Uterus (tissue), 3 donors: ENCODE measurements at regions not wholly inside any gene's neighbourhood (a gene's known extent, or its start where the extent isn't known, plus 50 kb on each side); places are given as distances from the start of the nearest gene placed in this dataset.

Experiments
- DNase-seq, 2 donors: peaks; one replicate each; pipeline ENCODE4 v3.0.0-alpha.2; 2019 to 2020
- H3K27ac ChIP-seq, 2 donors: fragments of 200-600 bp; sonication (generic); 1 replicate in 1 of 2; 2 replicates in 1 of 2; pipeline ENCODE4 v1.5.1; 2016 to 2018
- H3K27me3 ChIP-seq, 2 donors: fragments of 200-600 bp; sonication (generic); one replicate each; pipeline ENCODE4 v1.5.1; 2018 to 2019; ENCODE audit warnings: control low read depth in 1 of 2
- H3K36me3 ChIP-seq, 2 donors: fragments of 200-600 bp; sonication (generic); one replicate each; pipeline ENCODE4 v1.5.1; 2019; ENCODE audit warnings: control low read depth in 1 of 2
- H3K4me1 ChIP-seq, 2 donors: fragments of 200-600 bp; sonication (generic); one replicate each; pipeline ENCODE4 v1.5.1; 2018 to 2019; ENCODE audit warnings: control low read depth in 1 of 2
- H3K4me3 ChIP-seq, 2 donors: fragments of 200-600 bp; sonication (generic); 1 replicate in 1 of 2; 2 replicates in 1 of 2; pipeline ENCODE4 v1.5.1; 2018 to 2019; ENCODE audit warnings: mild to moderate bottlenecking in 1 of 2
- H3K9me3 ChIP-seq, 2 donors: fragments of 200-600 bp; sonication (generic); one replicate each; pipeline ENCODE4 v1.5.1; 2019; ENCODE audit warnings: control low read depth in 1 of 2
- POLR2A ChIP-seq, 2 donors: fragments of 450-650 bp; IDR thresholded peaks; one replicate each; pipeline ENCODE4 v1.6.1; 2016; ENCODE audit warnings: antibody characterized with exemption in 2 of 2, mild to moderate bottlenecking in 1 of 2, moderate library complexity in 1 of 2
- intact Hi-C: fragments of 100-400 bp; cut with DNase I; formaldehyde crosslinking; loops from one replicate; pipeline ENCODE4 v1.15.1; 2023; ENCODE audit warnings: low total_unique reads
- TF ChIP-seq, protein P1 (sequence below), 4 experiments: fragments of 200-600 bp in 2 of 4; fragments of 450-650 bp in 2 of 4; sonication (generic) in 2 of 4; IDR thresholded peaks; one replicate each; pipeline ENCODE4 v1.5.1; 2016 to 2019; ENCODE audit warnings: antibody characterized with exemption in 4 of 4, mild to moderate bottlenecking in 2 of 4, moderate library complexity in 1 of 4
- donor health status: DM: yes; HTN: yes; CAD: no.

DNA sequence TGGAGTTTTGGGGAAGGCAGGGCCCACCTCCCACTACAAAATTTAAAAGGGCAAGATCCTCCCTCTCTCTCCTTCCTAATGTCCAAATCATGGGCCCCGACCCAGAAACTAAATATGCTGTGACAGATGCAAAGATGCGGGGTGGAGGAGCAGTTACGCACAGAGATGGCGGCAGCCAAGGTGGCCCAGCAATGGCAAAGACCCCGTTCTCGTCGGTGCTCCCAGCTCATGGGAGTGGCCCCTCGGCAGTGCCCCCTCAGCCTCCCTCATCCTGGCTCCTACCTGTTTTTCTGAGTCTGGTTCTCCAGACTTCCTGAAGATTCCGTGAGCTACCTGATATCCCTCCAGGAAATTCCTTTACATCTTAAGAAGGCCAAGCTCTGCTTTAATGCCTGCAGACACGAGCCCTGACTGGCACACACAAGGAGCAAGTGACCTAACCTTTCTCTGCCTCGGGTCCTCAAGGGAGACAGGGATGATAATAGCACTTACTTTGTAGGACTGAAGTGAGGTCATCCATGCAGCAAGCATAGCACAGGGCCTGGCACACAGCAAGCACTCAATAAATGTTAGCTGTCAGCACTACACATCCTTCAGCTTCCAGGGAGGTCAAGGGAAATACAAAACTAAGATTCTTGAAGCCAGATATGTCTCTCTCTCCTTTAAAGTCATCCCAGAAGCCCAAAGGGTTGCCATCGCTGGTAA is 103.5 kb downstream of the LSM3 start:
- Histone ChIP-seq H3K36me3 (no peaks in the 10 kb centered on the region), H3K9me3 (no peaks in the 10 kb centered on the region), H3K4me3 (no peak overlapping the region), H3K4me1 (no peaks in the 10 kb centered on the region), H3K27me3 (no peaks in the 10 kb centered on the region), H3K27ac (no peak overlapping the region)
- intact Hi-C loops = no loop called here
- no peak for DNase-seq
- TF ChIP-seq, protein P1, sequence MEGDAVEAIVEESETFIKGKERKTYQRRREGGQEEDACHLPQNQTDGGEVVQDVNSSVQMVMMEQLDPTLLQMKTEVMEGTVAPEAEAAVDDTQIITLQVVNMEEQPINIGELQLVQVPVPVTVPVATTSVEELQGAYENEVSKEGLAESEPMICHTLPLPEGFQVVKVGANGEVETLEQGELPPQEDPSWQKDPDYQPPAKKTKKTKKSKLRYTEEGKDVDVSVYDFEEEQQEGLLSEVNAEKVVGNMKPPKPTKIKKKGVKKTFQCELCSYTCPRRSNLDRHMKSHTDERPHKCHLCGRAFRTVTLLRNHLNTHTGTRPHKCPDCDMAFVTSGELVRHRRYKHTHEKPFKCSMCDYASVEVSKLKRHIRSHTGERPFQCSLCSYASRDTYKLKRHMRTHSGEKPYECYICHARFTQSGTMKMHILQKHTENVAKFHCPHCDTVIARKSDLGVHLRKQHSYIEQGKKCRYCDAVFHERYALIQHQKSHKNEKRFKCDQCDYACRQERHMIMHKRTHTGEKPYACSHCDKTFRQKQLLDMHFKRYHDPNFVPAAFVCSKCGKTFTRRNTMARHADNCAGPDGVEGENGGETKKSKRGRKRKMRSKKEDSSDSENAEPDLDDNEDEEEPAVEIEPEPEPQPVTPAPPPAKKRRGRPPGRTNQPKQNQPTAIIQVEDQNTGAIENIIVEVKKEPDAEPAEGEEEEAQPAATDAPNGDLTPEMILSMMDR (IDR thresholded peaks at IDR 0.05) = no peak
- TF ChIP-seq POLR2A (IDR thresholded peaks at IDR 0.05) = no peak

DNA sequence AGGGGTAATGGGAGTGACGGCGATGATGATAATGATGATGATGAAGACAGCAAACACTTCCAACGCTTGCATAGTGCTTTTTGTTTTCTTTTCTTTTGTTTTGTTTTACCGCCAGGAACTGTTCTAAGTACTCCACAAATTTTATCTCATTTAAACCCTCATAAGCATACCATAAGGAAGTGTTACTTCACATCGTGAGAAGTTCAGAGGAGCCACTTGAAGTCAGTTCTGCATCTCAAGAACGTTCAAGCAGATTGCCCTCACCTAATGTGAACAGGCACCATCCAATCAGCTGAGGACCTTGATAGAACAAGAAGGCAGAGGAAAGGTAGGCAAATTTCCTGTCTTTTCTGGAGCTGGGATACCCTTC is 104.1 kb downstream of the LSM3 start:
- intact Hi-C loops = no loop called here
- Histone ChIP-seq H3K27ac (no peak overlapping the region), H3K27me3 (no peaks in the 10 kb centered on the region), H3K36me3 (no peaks in the 10 kb centered on the region), H3K4me1 (no peaks in the 10 kb centered on the region), H3K9me3 (no peaks in the 10 kb centered on the region), H3K4me3 (no peak overlapping the region)
- DNase-seq = no peak
- no peak for TF ChIP-seq POLR2A (IDR thresholded peaks at IDR 0.05)
- TF ChIP-seq, protein P1 (IDR thresholded peaks at IDR 0.05) = no peak

DNA sequence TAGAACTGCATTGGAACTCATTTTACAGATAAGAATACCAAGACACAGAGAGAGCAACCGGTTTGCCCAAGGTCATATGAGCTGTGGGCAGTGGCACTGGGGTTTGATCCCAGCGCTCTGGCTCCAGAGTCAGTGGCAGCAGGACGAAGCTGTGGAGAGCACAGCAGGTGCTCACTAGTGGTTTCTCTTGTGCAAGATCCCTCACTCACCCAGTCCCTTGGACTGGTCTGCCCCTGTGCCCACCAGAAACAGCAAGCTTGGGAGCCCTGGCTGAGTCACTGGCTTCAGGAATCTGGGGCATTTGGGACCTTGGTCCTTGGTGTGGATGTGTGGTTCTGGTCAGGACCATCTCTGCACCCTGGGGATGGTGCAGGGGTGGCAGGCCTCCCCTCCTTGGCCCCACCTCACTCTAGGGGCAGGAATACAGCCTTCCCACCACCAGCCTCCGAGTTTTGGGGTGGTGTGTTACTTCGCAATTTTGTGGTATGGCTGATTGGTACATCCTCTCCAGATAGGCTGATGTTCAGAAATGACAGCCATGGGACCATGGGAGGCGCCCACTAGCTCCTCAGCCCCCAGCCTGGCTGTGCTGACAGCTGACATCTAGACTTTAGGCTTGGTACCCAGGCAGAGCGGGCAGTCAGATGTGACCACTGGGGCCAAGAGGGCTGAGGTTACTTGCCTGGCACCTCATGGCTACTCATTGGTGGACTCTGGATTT is 104.6 kb downstream of the LSM3 start:
- DNase-seq = no peak
- intact Hi-C loops = no loop called here
- Histone ChIP-seq H3K36me3 (no peaks in the 10 kb centered on the region), H3K9me3 (no peaks in the 10 kb centered on the region), H3K27ac (no peak overlapping the region), H3K4me3 (no peak overlapping the region), H3K27me3 (no peaks in the 10 kb centered on the region), H3K4me1 (no peaks in the 10 kb centered on the region)
- no peak for TF ChIP-seq POLR2A (IDR thresholded peaks at IDR 0.05)
- TF ChIP-seq, protein P1 (IDR thresholded peaks at IDR 0.05) = no peak

DNA sequence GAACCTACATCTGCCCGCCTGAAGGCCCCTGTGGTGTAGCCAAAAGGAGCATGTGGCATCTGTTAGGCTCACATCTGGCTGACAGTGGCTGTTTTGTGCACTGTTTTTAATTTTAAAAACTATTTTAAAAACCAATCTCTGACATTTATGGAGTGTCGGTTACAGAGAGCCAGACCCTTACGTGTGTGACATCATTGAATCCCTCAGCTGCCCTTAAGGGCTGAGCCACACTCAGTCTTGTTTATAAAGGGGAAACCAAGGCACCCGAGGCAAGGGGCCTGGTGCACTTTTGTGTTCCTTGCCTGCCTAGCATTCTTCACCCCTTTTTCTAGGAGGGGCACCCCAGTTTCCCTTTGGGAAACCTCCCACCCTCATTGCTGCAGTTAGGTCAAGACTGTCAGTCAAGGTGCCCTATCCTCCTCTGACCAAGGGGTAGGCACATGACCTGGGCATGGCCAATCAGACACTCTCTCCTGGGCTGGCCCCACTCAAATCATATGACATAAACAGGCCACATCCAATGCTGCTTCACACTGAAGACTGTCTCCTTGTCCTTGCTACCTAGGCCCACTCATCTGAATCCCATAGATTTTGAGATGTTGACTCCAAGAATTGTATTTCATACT is 105.3 kb downstream of the LSM3 start:
- no peak for TF ChIP-seq POLR2A (IDR thresholded peaks at IDR 0.05)
- TF ChIP-seq, protein P1 (IDR thresholded peaks at IDR 0.05) = no peak
- DNase-seq = no peak
- Histone ChIP-seq H3K9me3 (no peaks in the 10 kb centered on the region), H3K27me3 (no peaks in the 10 kb centered on the region), H3K36me3 (no peaks in the 10 kb centered on the region), H3K4me1 (no peaks in the 10 kb centered on the region), H3K4me3 (no peak overlapping the region), H3K27ac (no peak overlapping the region)
- intact Hi-C loops = no loop called here
